Epidermal melanocyte (primary cell): ENCODE measurements at regions not wholly inside any gene's neighbourhood (a gene's known extent, or its start where the extent isn't known, plus 50 kb on each side); places are given as distances from the start of the nearest gene placed in this dataset.

Source experiments
- DNase-seq: peaks from one replicate; pipeline ENCODE4 v3.0.0; 2011; ENCODE audit warnings: low spot score; ENCODE audit not compliant: insufficient read length

DNA sequence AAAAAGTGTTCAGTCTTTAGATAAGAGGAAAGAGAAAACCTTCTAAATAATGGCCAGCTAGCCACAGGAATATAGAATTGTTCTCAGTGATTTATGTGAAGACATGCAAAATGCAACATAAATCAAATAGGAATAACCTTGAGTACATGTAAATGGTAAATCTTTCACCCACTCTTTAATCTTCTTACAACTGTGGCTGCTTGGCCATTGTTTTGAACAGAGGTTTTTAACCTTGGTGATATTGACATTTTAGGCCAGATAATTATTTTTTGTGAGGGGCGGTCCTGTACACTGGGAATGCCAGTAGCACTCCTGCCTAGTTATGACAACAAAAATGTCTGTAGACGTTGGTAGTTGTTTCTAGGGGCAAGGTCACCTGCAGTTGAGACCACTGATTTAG, 479.9 kb upstream of the NOVA1 start:
- no peak for DNase-seq

- no peak for DNase-seq
Observed at GRCh38 chr14:27078191-27078590, 480.4 kb upstream of the NOVA1 start.

DNA sequence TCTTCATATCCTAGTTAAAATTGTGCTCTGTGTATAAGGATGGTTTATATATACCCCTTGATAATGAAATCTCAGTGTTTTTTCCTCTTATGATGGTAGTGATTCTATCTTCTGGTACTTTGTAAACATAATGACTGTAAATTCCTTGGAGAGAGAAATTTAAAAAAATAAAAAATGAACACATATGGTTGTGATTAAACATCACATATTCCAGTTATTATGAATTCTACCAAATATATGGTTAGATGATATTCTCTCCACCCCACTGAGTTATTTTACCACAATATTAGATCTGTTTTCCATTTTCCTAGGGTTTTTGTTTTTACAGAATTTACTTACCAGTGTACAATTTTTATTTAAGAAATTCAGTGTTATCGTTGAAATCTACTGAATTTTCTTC, 481.9 kb upstream of the NOVA1 start:
- no peak for DNase-seq

DNA sequence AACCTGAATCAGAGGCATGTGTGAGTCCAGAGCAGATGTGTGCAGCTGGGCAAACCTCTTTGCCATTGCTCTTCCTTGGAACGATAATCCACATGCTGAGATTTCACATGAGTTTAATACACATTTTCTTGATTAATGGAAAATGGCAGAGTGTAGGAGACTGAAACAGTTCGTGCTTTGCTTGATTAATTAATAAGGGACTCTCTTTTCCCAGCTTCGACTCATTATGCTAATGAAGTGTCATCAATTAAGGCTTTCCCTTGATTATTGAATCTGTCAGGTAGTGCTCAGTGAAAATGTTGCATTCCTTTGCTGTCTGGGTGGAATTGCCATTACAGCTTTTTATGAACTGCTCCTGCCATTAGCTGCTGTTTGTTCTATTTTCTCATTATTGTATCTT, 487.7 kb upstream of the NOVA1 start:
- DNase-seq = no peak

GRCh38 chr14:27090716-27091115, 492.9 kb upstream of the NOVA1 start:
- DNase-seq = no peak

GRCh38 chr14:27091973-27092372, 494.1 kb upstream of the NOVA1 start:
- DNase-seq = no peak

DNA sequence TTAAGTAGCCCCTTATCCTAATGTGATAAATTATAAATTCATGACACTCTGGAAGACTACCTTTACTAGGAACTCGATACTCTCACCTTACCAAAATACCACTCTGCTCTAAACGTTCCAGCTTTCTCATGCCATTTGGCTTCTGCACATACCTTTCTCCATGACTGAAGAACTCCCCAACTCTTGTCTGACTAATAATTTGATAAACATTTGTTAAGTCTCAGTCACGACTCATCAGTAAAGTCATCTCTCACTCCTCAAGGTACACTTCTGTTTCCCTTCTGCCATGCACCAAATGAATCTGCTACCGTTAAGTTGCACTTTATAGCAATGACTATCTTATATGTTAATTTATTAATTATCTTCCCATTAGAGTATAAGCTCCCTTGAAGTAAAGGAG, 498.3 kb upstream of the NOVA1 start:
- no peak for DNase-seq

DNA sequence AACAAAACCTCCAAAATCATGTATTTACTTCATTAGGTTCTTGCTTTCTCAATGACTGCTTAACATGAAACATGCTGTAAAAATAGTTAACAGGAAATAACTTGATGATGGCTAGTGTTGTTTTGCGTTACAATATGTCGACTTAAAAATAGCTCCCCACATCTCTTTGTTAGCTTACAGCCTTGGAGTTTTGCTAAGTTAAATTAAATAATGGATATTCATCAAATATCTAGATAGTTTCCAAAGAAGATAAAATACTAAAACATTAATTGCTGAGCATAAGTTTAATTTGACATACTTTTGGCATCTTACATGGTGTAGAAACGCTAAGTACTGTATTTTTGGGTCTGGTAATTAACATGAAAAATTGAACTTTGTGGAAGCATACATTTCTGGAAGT, 500.6 kb upstream of the NOVA1 start:
- DNase-seq = no peak

DNA sequence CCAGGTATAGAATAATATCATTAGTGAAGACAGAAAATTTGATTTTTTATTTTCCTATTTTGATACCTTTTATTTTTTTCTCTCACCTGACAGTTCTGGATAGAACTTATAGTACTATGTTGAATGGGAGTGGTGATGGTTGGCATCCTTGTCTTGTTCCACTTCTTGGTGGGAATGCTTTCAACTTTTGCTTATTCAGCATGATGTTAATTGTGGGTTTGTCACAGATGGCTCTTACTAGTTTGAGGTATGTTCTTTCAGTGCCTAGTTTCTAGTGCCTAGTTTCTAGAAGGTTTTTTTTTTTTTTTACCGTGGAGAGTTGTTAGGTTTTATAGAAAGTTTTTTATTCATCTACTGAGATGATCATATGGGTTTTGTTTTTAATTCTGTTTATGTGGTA, 516.3 kb upstream of the NOVA1 start:
- no peak for DNase-seq

- DNase-seq = no peak
Observed at GRCh38 chr14:27123162-27123561, 525.3 kb upstream of the NOVA1 start.

DNA sequence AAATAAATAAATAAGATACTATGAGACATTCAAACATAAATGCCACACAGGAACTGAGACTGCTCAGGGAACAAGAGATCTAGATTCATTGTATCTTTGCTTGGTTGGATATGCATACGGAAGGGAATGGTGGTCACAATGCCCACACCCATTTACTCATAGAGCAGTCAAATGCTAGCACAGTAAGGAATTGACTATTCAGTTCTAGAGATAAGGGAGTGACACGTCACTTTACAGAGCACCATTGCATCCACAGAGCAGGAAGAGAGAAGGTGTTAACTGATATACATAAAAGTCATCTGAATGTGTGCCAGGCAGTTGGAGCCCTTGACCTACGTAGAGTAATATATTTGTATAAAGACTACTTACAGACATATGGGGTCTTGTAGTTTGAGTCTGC, 530.0 kb upstream of the NOVA1 start:
- no peak for DNase-seq

- no peak for DNase-seq
Observed at GRCh38 chr14:27134200-27134599, 536.4 kb upstream of the NOVA1 start.

DNA sequence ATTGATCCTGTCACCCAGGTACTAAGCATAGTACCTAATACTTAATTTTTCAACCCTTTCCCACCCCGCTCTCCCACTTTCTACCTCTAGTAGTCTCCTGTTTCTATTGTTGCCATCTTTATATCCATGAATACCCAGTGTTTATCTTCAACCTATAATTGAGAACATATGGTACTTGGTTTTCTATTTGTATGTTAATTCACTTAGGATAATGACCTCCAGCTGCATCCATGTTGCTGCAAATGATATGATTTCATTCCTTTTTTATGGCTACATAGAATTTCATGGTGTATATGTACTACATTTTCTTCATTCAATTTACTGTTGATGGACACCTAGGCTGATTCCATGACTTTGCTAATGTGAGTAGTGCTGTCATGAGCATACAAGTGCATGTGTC, 547.3 kb upstream of the NOVA1 start:
- DNase-seq = no peak

- DNase-seq = no peak
Observed at GRCh38 chr14:27148143-27148542, 550.3 kb upstream of the NOVA1 start.

DNA sequence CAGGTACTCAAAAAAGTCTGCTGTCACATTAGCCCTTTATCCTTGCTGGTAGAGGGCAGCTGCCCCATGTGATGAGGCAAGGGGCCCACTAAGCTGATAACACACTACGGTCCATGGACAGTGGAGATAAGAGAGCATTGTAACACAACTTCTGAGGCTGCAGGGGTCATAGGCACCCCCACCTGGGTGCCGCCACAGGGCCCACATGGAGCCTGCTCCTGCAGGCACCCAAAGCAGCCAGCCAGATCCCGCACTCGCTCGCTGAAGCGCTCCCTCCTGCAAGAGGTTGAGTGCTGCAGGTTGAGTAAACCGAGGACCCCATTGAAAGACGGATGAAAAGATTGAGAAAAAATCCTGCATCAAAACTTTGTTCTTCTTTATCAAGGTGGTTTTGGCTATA, 566.3 kb upstream of the NOVA1 start:
- no peak for DNase-seq

GRCh38 chr14:27175489-27175888, 577.7 kb upstream of the NOVA1 start:
- DNase-seq = no peak

DNA sequence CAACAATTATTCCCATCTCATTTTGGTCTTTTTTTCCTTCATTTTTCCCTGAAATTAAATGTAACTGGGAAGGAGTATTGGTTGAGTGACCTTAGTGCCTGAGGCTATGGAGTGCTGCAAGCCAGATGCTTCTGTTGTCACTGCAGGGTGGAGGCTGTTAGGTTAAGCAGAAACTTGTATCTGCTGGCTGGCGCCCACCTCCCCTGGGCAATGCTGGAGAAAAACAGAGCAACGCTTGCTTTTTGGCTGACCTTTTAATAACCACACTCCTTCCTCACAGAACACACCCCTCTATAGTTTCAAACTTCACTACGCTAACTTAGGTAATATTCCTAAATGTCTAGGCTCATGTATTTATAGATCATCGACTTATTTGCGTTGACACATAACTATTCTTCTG, 583.5 kb upstream of the NOVA1 start:
- DNase-seq = no peak

DNA sequence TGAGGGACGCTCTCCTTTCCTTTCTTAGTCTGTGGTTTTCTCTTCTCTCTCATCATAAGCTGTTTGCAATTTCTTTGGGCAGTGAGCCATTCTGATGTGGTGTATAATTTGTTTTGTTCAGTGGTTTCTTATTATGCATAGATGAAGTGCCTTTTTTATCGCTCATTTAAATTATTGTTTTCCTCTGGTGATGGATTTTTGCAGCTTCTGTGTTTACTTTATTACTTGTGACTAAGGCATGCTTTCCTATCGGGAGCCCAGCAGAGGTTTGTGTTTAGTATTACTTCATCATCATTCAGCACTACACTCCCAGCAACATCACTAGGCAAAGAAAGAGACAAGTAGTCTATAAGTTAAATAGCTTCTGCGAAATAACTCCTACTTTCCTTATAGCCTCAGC, 586.6 kb upstream of the NOVA1 start:
- DNase-seq = no peak

DNA sequence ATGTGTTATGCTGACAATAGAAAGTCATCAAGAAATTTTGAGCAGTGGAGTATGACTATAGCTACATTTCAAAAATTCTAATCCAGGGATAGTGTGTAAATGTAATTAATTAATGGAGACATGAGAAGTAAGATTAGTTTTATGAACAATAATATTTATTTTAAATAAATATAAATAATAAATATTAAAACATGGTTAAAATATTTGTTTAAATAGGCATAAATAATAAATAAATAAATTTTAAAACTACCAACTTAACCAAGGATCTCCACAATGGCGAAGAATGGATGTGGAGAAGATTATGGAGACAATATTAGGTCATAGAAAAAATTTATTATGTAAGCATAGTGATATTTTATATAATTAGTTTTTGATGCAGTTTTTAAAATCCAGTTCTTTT, 588.2 kb upstream of the NOVA1 start:
- no peak for DNase-seq

DNA sequence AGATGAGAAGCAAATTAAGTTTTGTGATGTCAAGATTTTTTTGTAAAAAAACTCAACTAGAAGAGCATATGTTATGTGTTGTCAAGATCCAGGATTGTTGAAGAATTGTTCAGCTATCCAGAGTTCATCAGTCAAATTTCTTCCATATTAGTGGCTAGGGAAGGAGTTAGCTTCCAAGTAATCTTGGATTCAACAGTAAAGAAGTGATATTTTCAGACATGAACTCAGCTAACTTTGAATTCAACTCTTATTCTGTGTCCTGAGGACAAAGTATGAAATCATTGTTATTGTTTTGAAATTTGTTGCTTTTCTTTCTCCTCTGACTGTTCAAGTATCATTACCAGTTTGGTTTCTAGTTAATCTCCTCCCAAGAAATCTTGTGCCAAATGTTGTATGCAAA, 589.3 kb upstream of the NOVA1 start:
- no peak for DNase-seq

- no peak for DNase-seq
Observed at GRCh38 chr14:27190296-27190695, 592.5 kb upstream of the NOVA1 start.

GRCh38 chr14:27199272-27199671, 601.4 kb upstream of the NOVA1 start:
- DNase-seq = no peak

GRCh38 chr14:27205036-27205435, 607.2 kb upstream of the NOVA1 start:
- no peak for DNase-seq

DNA sequence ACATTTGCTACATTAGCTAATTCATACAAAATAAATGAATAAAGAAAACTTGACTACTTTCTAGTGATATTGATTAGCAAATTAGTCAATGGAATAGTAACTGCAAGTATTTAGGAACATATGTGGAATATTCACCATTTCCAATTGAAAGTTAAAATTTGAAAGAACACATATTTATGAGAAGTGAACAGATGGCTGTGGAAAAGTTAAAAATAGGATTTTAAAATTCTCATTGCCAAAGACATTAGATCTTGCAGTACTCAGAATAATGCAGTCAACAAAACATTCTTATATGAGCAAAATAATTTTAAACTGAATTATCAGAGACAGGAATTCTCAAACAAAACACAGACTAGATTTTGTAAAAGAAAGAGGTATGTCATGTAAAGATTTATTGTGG, 613.9 kb upstream of the NOVA1 start:
- no peak for DNase-seq

DNA sequence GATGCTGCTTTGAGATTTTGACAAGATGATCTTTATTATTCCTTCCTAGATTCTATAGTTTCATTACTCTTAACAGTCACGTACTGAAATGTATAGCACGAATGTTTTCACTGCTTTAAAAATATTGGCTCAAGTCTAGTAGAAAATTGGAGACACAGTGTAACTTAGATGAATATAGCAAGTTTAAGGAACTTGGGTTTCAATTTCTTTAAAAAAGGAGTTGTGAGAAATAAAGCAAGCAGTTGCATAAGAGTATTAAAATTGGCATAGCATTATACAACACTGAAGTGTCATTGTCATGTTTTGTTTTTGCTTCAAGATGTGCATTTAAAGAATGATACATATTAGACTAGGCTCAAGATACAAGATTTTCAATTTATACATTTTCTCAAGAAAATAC, 624.8 kb upstream of the NOVA1 start:
- no peak for DNase-seq
